HL-60 (cell line): ENCODE measurements at regions not wholly inside any gene's neighbourhood (a gene's known extent, or its start where the extent isn't known, plus 50 kb on each side); places are given as distances from the start of the nearest gene placed in this dataset.

Experiments used
- DNase-seq, 2 experiments: peaks; one replicate each; pipeline ENCODE4 v3.0.0-alpha.2; 2010 to 2020; ENCODE audit warnings: low read depth in 1 of 2, low spot score in 1 of 2
- H3K27ac ChIP-seq: fragments of 250-450 bp; sonication (Bioruptor Pico); replicated peaks from 2 replicates; pipeline ENCODE4 v1.5.1; 2020; ENCODE audit warnings: mild to moderate bottlenecking, moderate library complexity
- H3K27me3 ChIP-seq: fragments of 250-450 bp; sonication (Bioruptor Pico); 2 replicates; pipeline ENCODE4 v1.5.1; 2021; ENCODE audit warnings: mild to moderate bottlenecking, moderate library complexity; ENCODE audit not compliant: insufficient read depth, poor library complexity, severe bottlenecking
- H3K4me3 ChIP-seq: replicated peaks from 2 replicates; pipeline ENCODE4 v1.5.1; 2011; ENCODE audit warnings: mild to moderate bottlenecking, control low read depth, low read length; ENCODE audit not compliant: insufficient read depth
- GABPA ChIP-seq: IDR thresholded peaks from 2 replicates; pipeline ENCODE4 v1.6.1; 2012; ENCODE audit warnings: low read depth
- POLR2AphosphoS5 ChIP-seq: IDR thresholded peaks from 2 replicates; pipeline ENCODE4 v1.6.1; 2012; ENCODE audit warnings: low read depth
- SPI1 ChIP-seq: IDR thresholded peaks from 2 replicates; pipeline ENCODE4 v1.6.1; 2012; ENCODE audit warnings: low read depth, mild to moderate bottlenecking, borderline replicate concordance
- TF ChIP-seq, protein P1 (sequence below): IDR thresholded peaks from 2 replicates; pipeline ENCODE4 v1.6.1; 2012; ENCODE audit warnings: low read depth; ENCODE audit not compliant: insufficient replicate concordance
- TF ChIP-seq, protein P2 (sequence below): IDR thresholded peaks from one replicate; pipeline ENCODE4 v1.5.1; 2011; ENCODE audit warnings: low read length, control low read depth, inconsistent platforms; ENCODE audit not compliant: insufficient read depth

DNA sequence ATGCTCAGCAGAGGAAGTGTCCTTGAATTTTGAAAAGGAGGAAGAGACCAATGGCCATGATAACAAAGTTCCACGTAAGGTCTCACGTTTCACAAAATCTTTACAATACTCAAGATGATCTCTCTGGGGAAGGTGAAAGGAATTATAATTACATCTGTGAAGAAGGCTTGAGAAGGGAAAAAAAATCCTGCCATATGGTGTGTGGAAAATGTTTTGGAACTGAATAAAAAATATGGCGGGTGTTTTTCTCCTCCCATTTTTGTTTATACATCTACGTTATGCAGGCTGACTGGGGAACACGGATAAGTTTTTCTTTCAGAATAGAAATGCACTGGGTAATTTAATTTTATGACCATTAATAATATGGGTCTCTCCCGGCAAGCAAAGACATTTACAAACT is 425.6 kb upstream of the BRINP1 start:
- no peak for TF ChIP-seq SPI1
- no peak for DNase-seq

DNA sequence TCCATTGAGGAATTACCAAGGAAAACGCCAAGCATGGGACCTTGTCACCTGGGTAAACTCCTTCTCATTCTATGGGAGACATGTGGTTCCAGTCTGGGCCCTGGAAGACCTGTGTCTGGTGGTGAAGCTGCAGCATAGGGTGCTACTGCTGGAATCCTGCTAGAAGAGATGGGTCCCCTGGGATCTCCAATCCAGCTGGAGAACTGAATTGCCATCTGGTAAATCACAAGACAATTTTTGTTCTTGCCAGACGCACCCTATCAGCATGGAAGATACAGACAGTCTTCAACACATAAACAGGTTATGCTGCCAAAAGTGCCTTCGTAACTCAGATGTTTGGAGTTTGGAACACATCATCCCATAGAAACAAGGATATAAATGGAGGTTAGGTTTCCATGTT is 424.0 kb upstream of the BRINP1 start:
- no peak for DNase-seq
- TF ChIP-seq GABPA: no peak
- TF ChIP-seq POLR2AphosphoS5: no peak
- TF ChIP-seq, protein P1, sequence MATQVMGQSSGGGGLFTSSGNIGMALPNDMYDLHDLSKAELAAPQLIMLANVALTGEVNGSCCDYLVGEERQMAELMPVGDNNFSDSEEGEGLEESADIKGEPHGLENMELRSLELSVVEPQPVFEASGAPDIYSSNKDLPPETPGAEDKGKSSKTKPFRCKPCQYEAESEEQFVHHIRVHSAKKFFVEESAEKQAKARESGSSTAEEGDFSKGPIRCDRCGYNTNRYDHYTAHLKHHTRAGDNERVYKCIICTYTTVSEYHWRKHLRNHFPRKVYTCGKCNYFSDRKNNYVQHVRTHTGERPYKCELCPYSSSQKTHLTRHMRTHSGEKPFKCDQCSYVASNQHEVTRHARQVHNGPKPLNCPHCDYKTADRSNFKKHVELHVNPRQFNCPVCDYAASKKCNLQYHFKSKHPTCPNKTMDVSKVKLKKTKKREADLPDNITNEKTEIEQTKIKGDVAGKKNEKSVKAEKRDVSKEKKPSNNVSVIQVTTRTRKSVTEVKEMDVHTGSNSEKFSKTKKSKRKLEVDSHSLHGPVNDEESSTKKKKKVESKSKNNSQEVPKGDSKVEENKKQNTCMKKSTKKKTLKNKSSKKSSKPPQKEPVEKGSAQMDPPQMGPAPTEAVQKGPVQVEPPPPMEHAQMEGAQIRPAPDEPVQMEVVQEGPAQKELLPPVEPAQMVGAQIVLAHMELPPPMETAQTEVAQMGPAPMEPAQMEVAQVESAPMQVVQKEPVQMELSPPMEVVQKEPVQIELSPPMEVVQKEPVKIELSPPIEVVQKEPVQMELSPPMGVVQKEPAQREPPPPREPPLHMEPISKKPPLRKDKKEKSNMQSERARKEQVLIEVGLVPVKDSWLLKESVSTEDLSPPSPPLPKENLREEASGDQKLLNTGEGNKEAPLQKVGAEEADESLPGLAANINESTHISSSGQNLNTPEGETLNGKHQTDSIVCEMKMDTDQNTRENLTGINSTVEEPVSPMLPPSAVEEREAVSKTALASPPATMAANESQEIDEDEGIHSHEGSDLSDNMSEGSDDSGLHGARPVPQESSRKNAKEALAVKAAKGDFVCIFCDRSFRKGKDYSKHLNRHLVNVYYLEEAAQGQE: no peak
- TF ChIP-seq, protein P2, sequence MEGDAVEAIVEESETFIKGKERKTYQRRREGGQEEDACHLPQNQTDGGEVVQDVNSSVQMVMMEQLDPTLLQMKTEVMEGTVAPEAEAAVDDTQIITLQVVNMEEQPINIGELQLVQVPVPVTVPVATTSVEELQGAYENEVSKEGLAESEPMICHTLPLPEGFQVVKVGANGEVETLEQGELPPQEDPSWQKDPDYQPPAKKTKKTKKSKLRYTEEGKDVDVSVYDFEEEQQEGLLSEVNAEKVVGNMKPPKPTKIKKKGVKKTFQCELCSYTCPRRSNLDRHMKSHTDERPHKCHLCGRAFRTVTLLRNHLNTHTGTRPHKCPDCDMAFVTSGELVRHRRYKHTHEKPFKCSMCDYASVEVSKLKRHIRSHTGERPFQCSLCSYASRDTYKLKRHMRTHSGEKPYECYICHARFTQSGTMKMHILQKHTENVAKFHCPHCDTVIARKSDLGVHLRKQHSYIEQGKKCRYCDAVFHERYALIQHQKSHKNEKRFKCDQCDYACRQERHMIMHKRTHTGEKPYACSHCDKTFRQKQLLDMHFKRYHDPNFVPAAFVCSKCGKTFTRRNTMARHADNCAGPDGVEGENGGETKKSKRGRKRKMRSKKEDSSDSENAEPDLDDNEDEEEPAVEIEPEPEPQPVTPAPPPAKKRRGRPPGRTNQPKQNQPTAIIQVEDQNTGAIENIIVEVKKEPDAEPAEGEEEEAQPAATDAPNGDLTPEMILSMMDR: no peak
- TF ChIP-seq SPI1: no peak
- Histone ChIP-seq H3K4me3 (no peak overlapping the region), H3K27me3 (no peaks in the 10 kb centered on the region), H3K27ac (no peak overlapping the region)

More for the DNA sequence above, 425.6 kb upstream of the BRINP1 start:
- Histone ChIP-seq H3K4me3 (no peak overlapping the region), H3K27ac (no peak overlapping the region), H3K27me3 (no peaks in the 10 kb centered on the region)

DNA sequence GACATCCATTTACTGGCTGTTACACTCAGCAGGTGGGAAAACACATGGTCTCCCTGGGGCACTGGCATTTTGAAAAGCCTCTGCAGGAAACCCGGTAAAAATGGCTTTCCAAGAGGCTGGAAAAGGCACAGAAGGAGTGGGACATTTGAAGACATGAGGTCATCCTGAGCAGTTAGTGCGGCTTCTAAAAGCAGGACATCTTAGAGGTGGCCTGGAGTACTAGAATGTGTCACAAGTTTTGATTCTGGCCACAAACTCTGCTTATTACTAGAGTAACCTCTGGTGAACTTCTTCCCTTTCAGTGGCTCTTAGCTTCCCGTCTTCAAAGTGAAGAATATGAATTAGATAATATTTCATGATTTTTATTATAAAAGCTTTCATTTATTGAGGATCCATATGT is 423.0 kb upstream of the BRINP1 start:
- no peak for DNase-seq
- no peak overlapping the region for H3K27ac ChIP-seq
- TF ChIP-seq GABPA (no peak), SPI1 (no peak), POLR2AphosphoS5 (no peak)
- TF ChIP-seq, protein P1: no peak
- TF ChIP-seq, protein P2: no peak
- no peak overlapping the region for H3K4me3 ChIP-seq
- H3K27me3 ChIP-seq: no peaks in the 10 kb centered on the region

DNA sequence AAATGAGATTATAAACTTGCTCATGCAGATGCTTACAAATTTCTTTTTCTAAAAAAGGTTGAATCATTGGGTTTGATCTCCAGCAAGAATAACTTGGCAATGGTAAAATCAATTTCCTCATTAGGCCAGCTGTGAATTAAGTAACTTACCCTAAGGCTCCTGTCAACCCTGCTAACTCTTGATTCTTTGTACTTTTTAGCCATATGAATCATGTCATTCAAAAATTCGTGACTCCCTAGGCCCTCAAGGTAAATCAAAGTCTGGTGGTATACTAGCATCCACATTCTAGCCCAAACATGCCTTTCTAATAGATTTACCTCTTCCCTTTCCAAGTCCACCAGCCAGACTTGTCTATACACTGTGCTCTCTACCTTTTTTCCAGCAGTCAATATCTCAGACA is 420.8 kb upstream of the BRINP1 start:
- no peak for DNase-seq
- TF ChIP-seq, protein P2: no peak
- TF ChIP-seq SPI1 (no peak), POLR2AphosphoS5 (no peak), GABPA (no peak)
- TF ChIP-seq, protein P1: no peak
- Histone ChIP-seq H3K27me3 (no peaks in the 10 kb centered on the region), H3K4me3 (no peak overlapping the region), H3K27ac (no peak overlapping the region)
